Liver (tissue), 3 donors: ENCODE measurements at regions not wholly inside any gene's neighbourhood (a gene's known extent, or its start where the extent isn't known, plus 50 kb on each side); places are given as distances from the start of the nearest gene placed in this dataset.

Experiments used
- CTCF ChIP-seq: fragments of 150-350 bp; IDR thresholded peaks from 2 replicates; pipeline ENCODE4 v1.5.1; 2017; ENCODE audit warnings: improper control_type of control experiment, low read depth, low read length; ENCODE audit not compliant: missing input control
- EGR1 ChIP-seq, 2 donors: IDR thresholded peaks; 2 replicates each; pipeline ENCODE4 v1.6.1; 2016 to 2018; ENCODE audit warnings: antibody characterized with exemption in 2 of 2, low read depth in 2 of 2
- GABPA ChIP-seq, 2 donors: IDR thresholded peaks in 1 of 2; conservative IDR thresholded peaks in 1 of 2; 2 replicates each; pipeline ENCODE4 v1.6.1; 2016; ENCODE audit warnings: antibody characterized with exemption in 2 of 2, mild to moderate bottlenecking in 1 of 2, moderate library complexity in 1 of 2
- JUND ChIP-seq, 2 donors: IDR thresholded peaks; 2 replicates each; pipeline ENCODE4 v1.6.1; 2016; ENCODE audit warnings: antibody characterized with exemption in 2 of 2
- RAD21 ChIP-seq, 2 donors: IDR thresholded peaks; 2 replicates each; pipeline ENCODE4 v1.6.1; 2016; ENCODE audit warnings: antibody characterized with exemption in 2 of 2, mild to moderate bottlenecking in 2 of 2
- REST ChIP-seq: IDR thresholded peaks from 2 replicates; pipeline ENCODE4 v1.6.1; 2016; ENCODE audit warnings: antibody characterized with exemption, mild to moderate bottlenecking
- SP1 ChIP-seq: IDR thresholded peaks from 2 replicates; pipeline ENCODE4 v1.6.1; 2018; ENCODE audit warnings: antibody characterized with exemption, mild to moderate bottlenecking
- YY1 ChIP-seq: IDR thresholded peaks from 2 replicates; pipeline ENCODE4 v1.6.1; 2016; ENCODE audit warnings: antibody characterized with exemption, mild to moderate bottlenecking
- donor health status: healthy.
- donor health status: healthy.

- TF ChIP-seq CTCF (no peak), REST (no peak), EGR1 (IDR thresholded peaks at IDR 0.05; ENCODE audit: low read depth in 2 of 2) (no peak), YY1 (no peak), RAD21 (IDR thresholded peaks at IDR 0.05) (no peak), JUND (IDR thresholded peaks at IDR 0.05) (no peak), GABPA (IDR thresholded peaks at IDR 0.05 in 1 of 2, conservative IDR thresholded peaks at IDR 0.05 in 1 of 2) (no peak), SP1 (no peak)
These were observed 300.3 kb upstream of the NWD2 start for GRCh38 chr4:36944232-36944631.
